Inferior parietal cortex (tissue), 1 donor: ENCODE measurements at regions not wholly inside any gene's neighbourhood (a gene's known extent, or its start where the extent isn't known, plus 50 kb on each side); places are given as distances from the start of the nearest gene placed in this dataset.
"Not testable (repeated sequence)": the region's sequence is repeated elsewhere in the genome, so short reads cannot be mapped to it uniquely, and the experiment has no call there.

Experiments
- DNase-seq: peaks from one replicate; pipeline ENCODE4 v3.0.0-alpha.2; 2016; ENCODE audit errors: extremely low spot score

DNA sequence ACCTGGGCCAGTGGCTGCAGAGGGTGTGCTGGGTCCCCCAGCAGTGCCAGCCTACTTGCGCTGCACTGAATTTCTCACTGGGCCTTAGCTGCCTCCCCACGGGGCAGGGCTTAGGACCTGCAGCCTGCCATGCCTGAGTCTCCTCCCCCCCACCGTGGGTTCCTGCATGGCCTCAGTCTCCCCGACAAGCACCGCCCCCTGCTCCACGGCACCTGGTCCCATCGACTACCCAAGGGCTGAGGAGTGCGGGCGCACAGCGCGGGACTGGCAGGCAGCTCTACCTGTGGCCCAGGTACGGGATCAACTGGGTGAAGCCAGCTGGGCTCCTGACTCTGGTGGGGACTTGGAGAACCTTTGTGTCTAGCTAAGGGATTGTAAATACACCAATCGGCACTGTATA lies 1143.6 kb downstream of the OTOL1 start:
- not testable (repeated sequence) for DNase-seq

DNA sequence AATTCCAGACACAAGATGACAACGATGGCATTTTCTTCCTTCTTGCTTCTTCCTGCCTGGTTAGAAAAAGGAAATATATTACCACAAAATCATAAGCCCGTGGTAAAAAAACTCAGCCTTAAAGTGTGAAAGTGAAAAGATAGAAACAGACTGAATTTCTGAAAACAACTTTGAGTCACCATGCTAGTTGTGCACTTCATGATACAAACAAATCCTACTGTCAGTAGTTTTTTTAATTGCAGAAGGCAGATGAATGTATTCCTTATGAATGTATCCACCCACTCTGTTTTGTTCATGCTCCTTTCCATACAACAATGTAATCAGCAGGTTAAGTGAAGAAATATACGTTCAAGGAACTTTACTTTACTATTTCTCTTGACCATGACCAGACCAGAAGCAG lies 1144.7 kb downstream of the OTOL1 start:
- DNase-seq: no peak

DNA sequence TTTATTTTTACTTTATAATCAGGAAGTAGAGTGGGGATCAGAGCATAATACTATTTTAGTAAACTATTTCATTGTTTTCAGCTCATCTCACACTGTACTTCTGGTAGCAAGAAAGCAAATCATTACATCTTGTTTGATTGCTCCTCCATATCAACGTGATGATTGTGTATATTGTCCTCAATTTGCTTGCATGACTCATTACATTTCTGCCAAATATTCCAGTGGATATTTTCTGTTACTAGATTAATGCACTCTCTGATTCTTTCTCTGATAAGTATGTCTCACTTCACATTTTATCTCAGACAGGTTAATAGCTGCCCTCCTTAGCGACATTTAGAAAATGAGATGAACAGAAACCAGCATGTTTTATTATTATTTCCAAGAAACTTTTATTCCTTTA lies 1145.3 kb downstream of the OTOL1 start:
- no peak for DNase-seq

DNA sequence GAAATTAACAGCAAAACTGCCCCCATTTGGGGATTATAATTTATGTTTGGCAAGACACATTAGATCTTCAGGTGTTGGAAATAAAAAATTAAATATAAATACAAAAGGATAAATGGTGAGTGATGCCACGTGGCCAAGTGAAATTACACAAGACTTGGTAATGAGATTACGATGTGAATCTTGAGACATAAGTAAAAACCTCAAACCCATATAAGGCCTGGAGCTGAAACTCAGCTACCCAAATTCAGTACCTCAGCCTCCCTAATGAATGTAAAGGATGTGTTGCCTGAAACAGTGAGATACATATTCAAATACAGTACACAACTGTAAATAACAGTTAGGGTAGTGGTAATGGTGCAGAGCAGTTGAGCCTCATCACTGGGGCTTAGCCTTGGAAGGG lies 1146.6 kb downstream of the OTOL1 start:
- no peak for DNase-seq

DNA sequence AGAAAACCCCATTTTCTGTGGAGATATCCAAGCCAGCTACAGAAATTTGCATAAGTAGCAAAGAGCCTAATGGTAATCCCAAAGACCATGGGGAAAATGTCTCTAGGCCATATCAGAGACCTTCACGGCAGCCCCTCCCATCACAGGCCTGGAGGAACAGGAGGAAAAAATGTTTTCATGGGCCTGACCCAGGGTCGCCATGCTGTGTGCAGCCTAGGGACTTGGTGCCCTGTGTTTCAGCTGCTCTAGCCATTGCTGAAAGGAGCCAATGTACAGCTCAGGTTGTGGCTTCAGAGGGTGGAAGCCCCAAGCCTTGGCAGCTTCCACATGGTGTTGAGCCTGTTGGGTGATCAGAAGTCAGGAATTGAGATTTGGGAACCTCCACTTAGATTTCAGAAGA lies 1150.7 kb downstream of the OTOL1 start:
- DNase-seq: no peak

DNA sequence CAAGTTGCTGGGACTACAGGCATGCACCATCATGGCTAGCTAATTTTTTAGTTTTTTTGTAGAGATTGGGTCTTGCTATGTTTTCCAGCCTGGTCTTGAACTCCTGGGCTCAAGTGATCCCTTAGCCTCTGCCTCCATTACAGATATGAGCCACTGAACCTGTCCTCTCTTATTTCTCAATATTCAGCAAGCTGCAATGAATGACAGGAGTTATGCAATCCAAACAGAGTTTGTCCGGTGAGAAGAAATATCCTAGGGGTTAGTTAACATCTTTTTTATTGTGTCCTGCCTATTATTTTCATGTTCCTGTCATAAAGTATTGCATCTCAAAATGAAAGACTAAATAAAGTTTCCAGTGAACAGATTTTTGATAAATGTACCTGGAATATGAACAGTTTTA lies 1161.4 kb downstream of the OTOL1 start:
- DNase-seq: no peak

DNA sequence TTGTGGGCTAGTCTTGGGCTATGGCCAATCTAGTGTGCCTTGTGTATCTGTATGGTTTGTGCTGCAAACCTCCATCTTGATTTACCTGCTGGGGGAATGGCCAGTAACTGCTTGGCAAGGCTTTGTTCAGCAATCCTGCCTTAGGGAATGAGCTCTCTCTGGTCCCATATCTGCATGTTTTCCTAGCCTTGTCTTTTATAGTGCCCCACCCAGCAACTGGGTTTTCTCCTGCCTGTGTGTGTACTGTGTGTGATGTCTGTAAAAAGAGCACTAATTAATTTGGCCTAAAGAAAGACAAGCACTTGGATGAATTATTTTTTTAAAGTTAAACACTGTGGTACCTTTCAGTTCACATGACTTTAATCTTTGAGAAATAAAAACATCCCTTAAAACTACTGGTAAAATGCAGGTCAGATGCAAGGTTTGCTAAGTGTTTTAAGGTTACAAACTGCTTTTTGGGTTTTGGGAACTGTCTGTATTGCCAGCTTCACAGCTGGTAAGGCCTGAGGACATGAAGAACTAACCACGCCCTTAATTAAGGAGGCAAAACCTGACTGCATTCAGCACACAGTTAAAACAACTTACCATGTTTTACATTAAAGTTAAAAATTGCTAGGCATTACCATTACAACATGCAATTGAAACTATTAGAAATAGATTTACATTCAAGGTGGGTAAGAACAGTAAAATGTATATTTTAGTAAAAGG lies 1169.2 kb downstream of the OTOL1 start:
- no peak for DNase-seq

DNA sequence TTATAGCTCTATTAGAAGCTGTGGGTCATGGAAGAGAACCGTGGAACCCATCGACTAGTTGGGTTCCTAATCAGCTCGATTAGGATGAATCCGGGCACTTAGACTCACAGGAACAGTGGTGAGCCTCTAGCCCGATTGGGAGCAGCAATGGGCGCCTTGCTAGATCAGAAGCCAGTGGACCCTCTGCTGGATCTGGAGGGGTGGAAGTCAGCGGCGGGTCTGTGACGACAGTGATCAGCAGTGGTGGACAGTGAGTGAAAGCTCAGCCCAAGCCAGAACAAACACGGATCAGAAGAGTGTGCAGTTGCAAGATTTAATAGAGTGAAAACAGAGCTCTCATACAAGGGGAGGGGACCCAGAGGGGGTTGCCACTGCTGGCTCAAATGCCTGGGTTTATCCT lies 1170.2 kb downstream of the OTOL1 start:
- DNase-seq: no peak

DNA sequence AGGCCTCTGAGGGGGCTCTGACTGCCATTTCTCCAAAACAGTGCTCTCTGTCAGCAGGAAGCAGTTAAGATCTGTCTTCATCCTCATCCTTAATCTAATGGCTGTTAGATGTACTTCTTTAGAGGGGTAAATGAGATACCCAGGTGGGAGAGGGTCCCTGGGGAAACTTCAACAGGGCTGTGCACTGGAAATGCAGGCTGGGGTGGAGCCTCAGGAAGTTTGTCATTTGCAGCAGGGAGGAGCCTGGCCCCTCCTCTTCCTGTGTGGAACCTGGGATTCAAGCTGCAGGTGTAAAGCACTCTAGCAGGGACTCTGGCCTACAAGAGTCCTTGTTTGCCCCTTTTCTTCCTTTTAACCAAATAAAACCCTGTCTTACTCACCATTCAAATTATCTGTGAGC lies 1173.6 kb downstream of the OTOL1 start:
- DNase-seq: no peak

DNA sequence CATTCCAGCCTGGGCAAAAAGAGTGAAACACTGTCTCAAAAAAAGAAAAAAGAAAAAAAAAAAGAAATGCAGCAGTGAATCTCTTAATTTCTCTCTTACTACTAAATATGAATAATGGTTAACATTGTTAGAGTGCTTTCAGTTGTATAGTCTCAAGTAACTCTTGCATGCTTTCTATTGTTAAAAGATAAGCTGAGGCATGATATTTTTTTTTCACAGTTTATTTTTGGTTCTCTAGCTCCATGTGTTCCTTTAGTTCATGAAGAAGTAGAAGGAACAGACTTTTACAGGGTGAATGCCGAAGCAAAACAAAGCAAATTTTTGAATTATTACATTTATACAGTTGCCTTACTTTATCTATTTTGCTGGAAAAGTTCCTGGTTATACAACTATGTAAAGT lies 1180.9 kb downstream of the OTOL1 start:
- DNase-seq: no peak

DNA sequence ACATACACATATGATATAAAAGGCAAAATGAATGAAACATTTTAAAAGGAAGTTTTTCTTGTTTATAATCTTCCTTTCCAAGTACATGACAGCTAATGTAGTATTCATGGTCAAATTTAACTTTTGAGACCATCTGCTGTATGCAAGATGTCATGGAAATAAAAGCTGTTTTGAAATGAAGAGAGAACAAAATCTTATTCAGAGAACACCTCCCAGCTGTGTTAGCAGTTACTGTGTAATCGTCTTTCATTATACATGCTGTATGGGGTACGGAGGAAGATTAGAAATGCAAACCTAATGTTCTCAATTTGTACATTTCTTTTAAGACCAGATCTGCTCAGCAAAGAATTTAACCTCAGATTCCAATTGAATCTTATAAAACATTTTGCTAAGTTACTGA lies 1182.3 kb downstream of the OTOL1 start:
- no peak for DNase-seq

DNA sequence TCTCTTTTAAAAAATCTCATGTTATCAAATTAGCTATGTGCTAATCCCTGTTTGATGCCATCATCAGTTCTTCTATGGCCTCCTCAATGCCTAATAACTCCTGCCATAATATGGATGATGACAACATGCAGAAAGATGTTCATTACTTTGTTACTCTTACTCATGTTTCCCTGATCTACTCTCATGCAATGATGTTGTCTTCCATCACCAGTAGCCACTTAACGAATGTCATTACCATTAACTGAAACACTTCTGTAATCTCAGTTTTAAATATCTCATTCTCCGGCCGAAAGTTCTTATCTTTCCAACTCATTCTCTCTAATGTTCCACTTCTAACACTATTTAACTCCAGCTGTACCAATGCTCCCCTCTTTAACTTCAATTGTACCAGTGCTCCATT lies 1187.7 kb downstream of the OTOL1 start:
- DNase-seq: no peak

DNA sequence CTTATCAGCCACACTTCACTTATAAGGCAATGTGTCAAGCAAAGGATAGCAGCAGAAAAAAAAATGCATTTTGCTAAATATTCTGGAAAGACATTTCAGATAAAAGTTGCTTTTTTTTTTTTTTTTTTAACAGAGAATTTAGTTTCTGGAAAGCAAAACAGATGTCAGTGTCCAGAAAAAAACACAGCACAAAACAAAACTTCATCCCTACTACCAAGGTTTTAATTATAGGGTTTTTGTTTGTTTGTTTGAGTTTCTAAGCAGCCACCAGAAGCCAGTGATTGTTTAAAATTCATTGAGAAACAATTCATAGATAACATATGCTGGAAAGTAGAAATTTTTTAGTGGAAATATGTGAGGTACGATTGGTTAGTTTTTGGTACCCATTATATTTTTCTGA lies 1202.7 kb downstream of the OTOL1 start:
- no peak for DNase-seq

DNA sequence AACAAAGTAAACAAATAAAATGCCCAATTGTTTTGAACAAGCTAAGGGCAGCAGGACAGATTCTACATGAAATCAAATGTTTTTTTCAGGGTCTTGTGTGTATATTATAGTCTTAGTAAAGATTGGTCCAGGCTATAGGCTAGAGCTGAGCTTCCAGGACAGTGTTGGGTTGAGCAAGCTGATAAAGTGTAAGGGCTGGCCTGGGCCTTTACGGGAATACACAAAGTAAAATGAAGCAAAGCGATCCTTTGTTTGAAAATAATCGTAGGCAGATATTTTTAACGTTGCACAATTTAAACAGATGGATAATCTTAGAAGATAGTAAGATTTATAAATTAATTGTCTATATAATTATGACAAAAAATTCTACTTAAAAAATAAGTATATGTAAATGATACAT lies 1204.6 kb downstream of the OTOL1 start:
- DNase-seq: no peak

DNA sequence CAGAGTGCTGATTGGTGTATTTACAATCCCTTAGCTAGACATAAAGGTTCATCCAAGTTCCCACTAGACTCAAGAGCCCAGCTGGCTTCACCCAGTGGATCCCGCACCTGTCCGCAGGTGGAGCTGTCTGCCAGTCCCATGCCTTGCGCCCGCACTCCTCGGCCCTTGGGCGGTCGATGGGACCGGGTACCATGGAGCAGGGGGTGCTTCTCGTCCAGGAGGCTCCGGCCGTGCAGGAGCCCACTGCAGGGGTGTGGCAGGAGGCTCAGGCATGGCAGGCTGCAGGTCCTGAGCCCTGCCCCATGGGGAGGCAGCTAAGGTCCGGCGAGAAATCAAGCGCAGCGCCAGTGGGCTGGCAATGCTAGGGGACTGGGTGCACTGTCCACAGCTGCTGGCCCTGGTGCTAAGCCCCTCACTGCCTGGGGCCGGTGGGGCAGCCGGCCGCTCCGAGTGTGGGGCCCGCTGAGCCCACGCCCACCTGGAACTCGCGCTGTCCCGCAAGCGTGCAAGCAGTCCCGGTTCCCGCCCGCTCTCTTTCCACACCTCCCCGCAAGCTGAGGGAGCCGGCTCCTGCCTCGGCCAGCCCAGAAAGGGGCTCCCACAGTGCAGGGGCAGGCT lies 1206.3 kb downstream of the OTOL1 start:
- DNase-seq: no peak

DNA sequence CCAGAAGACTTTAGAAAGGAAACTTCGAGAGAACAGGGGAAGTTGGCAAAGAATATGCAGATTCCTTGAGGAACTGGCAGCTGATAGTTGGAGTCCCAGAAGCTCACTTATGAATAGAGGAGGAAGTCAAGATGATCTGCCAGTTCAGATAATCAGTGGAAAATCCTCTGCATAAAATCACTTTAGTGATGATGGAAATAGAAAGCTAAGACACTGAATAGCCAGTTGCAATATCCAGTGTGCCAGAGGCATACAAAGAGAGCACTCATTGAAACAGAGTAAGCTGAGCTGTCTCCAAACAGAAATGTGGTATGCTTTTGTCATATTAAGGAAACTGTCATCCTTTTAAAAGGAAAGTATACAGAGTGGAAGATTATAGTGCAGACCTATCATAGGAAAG lies 1207.6 kb downstream of the OTOL1 start:
- DNase-seq: no peak

DNA sequence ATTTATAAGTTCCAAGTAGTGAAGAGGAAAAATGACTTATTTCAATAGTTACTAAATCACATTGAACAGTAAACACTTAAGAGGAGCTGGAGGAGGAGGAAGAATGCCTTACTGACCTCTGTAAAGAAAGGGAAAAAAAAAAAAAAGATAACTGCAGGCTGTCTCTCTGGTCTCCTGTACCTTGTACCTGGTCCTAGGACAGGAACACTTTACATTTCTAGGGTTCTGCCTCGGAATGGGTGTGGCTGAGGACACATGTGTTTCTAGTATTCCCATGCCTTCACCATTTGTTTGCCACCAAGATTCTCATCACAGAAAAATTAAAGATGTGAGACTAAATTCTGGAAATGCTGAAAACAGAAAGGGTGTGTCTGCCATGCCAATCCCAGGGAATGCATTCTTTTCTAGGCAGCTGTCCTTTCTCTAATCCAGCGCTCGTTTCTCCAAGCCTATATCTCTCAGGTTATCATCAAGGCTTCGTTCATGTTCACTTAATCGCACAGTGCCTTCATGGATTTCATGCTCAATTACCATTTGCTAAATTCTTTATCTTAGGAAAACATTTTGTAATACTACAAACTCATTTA lies 1208.3 kb downstream of the OTOL1 start:
- DNase-seq: no peak

DNA sequence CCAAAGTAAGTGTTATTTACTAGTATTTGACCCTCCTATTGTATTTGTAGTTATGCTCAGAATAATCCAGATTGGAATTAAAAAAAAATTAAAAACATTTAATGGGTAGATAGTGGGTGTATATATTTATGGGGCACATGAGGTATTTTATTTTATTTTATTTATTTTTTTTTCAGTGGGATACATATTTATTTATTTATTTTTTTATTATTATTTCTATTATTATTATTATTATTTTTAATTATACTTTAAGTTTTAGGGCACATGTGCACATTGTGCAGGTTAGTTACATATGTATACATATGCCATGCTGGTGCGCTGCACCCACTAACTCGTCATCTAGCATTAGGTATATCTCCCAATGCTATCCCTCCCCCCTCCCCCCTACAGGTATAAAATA lies 1211.8 kb downstream of the OTOL1 start:
- not testable (repeated sequence) for DNase-seq

DNA sequence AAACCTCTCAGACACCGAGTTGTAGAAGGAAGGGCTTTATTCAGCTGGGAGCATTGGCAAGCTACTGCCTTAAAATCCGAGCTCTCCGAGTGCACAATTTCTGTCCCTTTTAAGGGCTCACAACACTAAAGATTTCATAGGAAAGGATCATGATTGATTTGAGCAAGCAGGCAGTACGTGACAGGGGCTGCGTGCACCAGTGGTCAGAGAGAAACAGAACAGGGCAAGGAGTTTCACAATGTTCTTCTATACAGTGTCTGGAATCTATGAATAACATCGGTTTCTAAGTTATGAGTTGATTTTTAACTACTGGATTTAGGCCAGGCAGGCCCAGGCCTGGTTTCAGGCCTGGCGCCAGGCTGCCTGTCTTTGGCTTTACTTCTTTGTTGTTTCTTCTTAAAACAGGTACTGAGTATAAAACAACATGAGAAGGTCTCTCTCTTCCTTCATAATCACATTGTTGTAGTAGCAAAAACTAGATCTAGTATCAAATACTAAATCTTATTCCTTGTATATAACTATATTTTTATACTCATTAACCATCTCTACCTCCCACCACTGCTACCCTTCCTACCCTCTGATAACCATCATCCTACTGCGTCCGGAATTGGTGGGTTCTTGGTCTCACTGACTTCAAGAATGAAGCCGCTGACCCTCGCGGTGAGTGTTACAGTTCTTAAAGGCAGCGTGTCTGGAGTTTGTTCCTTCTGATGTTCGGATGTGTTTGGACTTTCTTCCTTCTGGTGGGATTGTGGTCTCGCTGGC lies 1212.5 kb downstream of the OTOL1 start:
- not testable (repeated sequence) for DNase-seq

DNA sequence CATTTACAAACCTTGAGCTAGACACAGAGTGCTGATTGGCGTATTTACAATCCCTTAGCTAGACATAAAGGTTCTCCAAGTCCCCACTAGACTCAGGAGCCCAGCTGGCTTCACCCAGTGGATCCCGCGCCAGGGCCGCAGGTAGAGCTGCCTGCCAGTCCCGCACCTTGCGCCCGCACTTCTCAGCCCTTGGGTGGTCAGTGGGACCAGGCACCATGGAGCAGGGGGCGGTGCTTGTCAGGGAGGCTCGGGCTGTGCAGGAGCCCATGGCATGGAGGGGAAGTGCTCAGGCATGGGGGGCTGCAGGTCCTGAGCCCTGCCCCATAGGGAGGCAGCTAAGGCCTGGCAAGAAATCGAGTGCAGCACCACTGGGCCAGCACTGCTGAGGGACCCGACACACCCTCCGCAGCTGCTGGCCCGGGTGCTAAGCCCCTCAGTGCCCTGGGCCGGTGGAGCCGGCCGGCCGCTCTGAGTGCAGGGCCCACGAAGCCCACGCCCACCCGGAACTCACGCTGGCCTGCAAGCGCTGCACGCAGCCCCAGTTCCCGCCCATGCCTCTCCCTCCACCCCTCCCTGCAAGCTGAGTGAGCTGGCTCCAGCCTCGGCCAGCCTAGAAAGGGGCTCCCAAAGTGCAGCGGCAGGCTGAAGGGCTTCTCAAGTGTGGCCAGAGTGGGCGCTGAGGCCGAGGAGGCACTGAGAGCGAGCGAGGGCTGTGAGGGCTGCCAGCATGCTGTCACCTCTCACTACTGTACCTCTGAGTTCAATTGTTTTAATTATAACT lies 1213.9 kb downstream of the OTOL1 start:
- DNase-seq: no peak

DNA sequence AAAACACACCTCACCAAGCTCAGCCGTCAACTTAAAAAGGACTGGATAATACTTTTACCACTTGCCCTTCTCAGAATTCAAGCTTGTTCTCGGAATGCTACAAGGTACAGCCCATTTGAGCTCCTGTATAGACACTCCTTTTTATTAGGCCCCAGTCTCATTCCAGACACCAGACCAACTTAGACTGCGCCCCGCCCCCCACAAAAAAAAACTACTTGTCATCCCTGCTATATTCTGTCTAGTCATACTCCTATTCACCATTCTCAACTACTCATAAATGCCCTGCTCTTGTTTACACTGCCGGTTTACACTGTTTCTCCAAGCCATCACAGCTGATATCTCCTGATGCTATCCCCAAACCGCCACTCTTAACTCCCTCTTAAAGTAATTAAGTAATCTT lies 1220.5 kb downstream of the OTOL1 start:
- DNase-seq: not testable (repeated sequence)

DNA sequence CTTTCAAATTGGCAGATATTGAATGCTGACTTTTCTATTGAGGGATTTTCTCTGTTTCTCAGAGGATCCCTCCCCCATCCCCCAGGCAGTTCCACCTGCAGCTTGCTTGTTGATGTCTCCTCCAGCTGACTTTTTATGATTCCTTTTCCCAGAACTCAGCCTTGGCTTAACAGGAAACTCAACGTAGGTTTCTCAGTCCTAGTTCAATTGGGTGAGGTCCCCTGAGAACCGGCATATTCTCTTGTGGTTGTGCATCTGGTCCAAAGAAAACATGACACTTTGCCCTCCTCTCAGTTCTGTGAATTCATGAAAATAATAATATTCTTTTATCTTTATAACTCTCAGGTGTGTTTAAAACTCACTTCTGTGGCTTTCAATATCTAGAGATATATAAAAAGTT lies 1222.1 kb downstream of the OTOL1 start:
- DNase-seq: no peak
